ENCODE measurements at regions not wholly inside any gene's neighbourhood (a gene's known extent, or its start where the extent isn't known, plus 50 kb on each side); places are given as distances from the start of the nearest gene placed in this dataset.

DNA sequence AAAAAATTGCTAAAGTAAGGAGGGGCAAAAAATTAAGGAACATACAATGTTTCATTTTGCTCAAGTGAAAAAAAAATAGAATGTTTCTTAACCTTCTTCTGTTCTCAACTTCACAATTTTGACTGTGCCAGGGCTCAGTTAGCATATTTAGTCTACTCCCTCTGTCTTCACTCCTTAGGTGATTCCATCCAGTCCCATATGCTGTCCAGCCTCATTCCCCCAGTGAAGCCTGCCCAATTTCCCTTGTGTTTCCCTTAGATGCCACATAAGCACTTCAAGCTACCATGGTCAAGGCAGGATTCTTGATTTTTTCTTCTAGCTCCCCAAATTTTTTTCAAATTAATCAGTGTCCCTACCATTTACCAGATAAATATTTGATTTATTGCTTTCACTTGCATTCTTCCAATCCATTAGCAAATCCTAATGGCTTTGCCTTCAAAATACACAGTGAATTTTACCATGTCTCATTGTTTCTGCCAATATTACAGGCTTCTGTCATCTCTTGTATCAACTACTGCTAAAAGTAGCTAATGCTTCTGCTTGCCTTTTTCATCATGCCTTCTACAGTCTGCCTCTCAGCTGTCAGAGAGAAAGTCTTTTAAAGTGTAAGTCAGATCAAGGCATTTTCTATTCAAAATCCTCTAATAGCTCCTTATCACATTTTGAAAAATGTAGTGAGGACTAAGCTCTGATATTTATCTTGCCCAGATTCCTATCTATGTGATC is 166.8 kb downstream of the MACC1 start:
- no peak for DNase-seq
- H3K27ac Mint-ChIP-seq: no peak overlapping the region
- peaks cover 3% of the 10 kb centered on the region for H3K27me3 Mint-ChIP-seq (ENCODE audit: low read depth, poor library complexity)
- no peak overlapping the region for H3K4me3 Mint-ChIP-seq
- TF ChIP-seq, protein P1, sequence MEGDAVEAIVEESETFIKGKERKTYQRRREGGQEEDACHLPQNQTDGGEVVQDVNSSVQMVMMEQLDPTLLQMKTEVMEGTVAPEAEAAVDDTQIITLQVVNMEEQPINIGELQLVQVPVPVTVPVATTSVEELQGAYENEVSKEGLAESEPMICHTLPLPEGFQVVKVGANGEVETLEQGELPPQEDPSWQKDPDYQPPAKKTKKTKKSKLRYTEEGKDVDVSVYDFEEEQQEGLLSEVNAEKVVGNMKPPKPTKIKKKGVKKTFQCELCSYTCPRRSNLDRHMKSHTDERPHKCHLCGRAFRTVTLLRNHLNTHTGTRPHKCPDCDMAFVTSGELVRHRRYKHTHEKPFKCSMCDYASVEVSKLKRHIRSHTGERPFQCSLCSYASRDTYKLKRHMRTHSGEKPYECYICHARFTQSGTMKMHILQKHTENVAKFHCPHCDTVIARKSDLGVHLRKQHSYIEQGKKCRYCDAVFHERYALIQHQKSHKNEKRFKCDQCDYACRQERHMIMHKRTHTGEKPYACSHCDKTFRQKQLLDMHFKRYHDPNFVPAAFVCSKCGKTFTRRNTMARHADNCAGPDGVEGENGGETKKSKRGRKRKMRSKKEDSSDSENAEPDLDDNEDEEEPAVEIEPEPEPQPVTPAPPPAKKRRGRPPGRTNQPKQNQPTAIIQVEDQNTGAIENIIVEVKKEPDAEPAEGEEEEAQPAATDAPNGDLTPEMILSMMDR (IDR thresholded peaks at IDR 0.05): no peak
- no peaks in the 10 kb centered on the region for H3K4me1 Mint-ChIP-seq
- H3K36me3 Mint-ChIP-seq (ENCODE audit: low read depth): no peaks in the 10 kb centered on the region
- H3K9me3 Mint-ChIP-seq: peaks cover 5% of the 10 kb centered on the region

GRCh38 chr7:20038676-20039075 is 178.5 kb downstream of the MACC1 start:
- H3K4me3 Mint-ChIP-seq: no peak overlapping the region
- TF ChIP-seq, protein P1 (IDR thresholded peaks at IDR 0.05): no peak
- H3K27me3 Mint-ChIP-seq (ENCODE audit: low read depth, poor library complexity): no peaks in the 10 kb centered on the region
- H3K4me1 Mint-ChIP-seq: no peaks in the 10 kb centered on the region
- no peaks in the 10 kb centered on the region for H3K36me3 Mint-ChIP-seq (ENCODE audit: low read depth)
- H3K27ac Mint-ChIP-seq: no peak overlapping the region
- no peak for DNase-seq
- no peaks in the 10 kb centered on the region for H3K9me3 Mint-ChIP-seq

DNA sequence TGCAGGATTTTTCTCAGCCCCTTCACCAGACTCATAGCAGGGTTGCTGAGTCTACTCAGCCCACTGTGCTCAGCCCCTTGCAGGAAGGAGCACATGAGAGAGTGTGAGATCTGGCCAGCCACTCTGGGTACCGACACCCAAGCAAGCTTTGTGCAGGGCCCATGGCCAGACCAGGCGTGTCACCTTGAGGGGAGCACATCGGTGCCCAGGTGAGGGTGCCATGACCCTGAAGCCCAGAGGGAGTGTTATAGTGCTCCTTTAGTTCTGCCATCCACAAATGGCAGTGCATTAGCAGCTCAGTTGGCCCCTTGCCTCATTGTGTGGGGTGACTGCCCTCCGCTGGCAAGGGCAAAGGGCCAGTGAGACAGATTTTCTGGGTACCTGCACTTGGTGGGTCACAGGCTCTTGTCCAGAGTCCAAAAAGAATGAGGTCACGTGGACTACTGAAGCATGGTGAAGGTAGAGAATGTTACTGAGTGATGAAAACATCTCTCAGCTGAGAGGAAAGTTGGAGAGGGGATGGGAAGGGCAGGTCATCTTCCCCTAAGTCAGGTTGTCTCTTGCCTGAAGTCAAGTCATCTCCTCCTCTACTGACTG is 181.8 kb downstream of the MACC1 start:
- no peaks in the 10 kb centered on the region for H3K27me3 Mint-ChIP-seq (ENCODE audit: low read depth, poor library complexity)
- H3K27ac Mint-ChIP-seq: no peak overlapping the region

GRCh38 chr7:20033621-20034400 is 183.4 kb downstream of the MACC1 start:
- H3K27ac Mint-ChIP-seq: no peak overlapping the region
- DNase-seq: no peak

More for the DNA sequence above, 181.8 kb downstream of the MACC1 start:
- Mint-ChIP-seq H3K36me3 (ENCODE audit: low read depth) (no peaks in the 10 kb centered on the region), H3K4me1 (no peaks in the 10 kb centered on the region), H3K4me3 (no peak overlapping the region), H3K9me3 (no peaks in the 10 kb centered on the region)
- DNase-seq: no peak
- TF ChIP-seq, protein P1 (IDR thresholded peaks at IDR 0.05): no peak

GRCh38 chr7:20032741-20033140 is 184.4 kb downstream of the MACC1 start:
- TF ChIP-seq, protein P1 (IDR thresholded peaks at IDR 0.05): no peak
- DNase-seq: no peak
- no peaks in the 10 kb centered on the region for H3K27me3 Mint-ChIP-seq (ENCODE audit: low read depth, poor library complexity)
- no peak overlapping the region for H3K27ac Mint-ChIP-seq
- H3K4me3 Mint-ChIP-seq: no peak overlapping the region
- no peaks in the 10 kb centered on the region for H3K36me3 Mint-ChIP-seq (ENCODE audit: low read depth)
- H3K4me1 Mint-ChIP-seq: no peaks in the 10 kb centered on the region
- H3K9me3 Mint-ChIP-seq: no peaks in the 10 kb centered on the region

More at GRCh38 chr7:20033621-20034400, 183.4 kb downstream of the MACC1 start:
- no peaks in the 10 kb centered on the region for H3K9me3 Mint-ChIP-seq
- TF ChIP-seq, protein P1 (IDR thresholded peaks at IDR 0.05): no peak
- no peaks in the 10 kb centered on the region for H3K36me3 Mint-ChIP-seq (ENCODE audit: low read depth)
- H3K4me1 Mint-ChIP-seq: no peaks in the 10 kb centered on the region
- no peak overlapping the region for H3K4me3 Mint-ChIP-seq
- no peaks in the 10 kb centered on the region for H3K27me3 Mint-ChIP-seq (ENCODE audit: low read depth, poor library complexity)
